SJCRH30 (cell line): ENCODE measurements at regions not wholly inside any gene's neighbourhood (a gene's known extent, or its start where the extent isn't known, plus 50 kb on each side); places are given as distances from the start of the nearest gene placed in this dataset.

Source experiments
- DNase-seq, 2 experiments: peaks; one replicate each; pipeline ENCODE4 v3.0.0-alpha.2; 2015 to 2020
- H3K27ac ChIP-seq: fragments of 250-450 bp; sonication (Bioruptor Pico); 2 replicates; pipeline ENCODE4 v1.5.1; 2020; ENCODE audit warnings: mild to moderate bottlenecking, moderate library complexity
- H3K27me3 ChIP-seq: fragments of 250-450 bp; sonication (Bioruptor Pico); 2 replicates; pipeline ENCODE4 v1.5.1; 2020; ENCODE audit warnings: mild to moderate bottlenecking, moderate library complexity
- H3K36me3 ChIP-seq: fragments of 250-450 bp; sonication (Bioruptor Pico); 2 replicates; pipeline ENCODE4 v1.5.1; 2020; ENCODE audit warnings: mild to moderate bottlenecking, moderate library complexity
- H3K4me1 ChIP-seq: fragments of 250-450 bp; sonication (Bioruptor Pico); 2 replicates; pipeline ENCODE4 v1.5.1; 2020; ENCODE audit warnings: mild to moderate bottlenecking, moderate library complexity
- H3K4me3 ChIP-seq: fragments of 250-450 bp; sonication (Bioruptor Pico); 2 replicates; pipeline ENCODE4 v1.5.1; 2020; ENCODE audit warnings: mild to moderate bottlenecking, moderate library complexity
- H3K9me3 ChIP-seq: fragments of 250-450 bp; sonication (Bioruptor Pico); replicated peaks from 2 replicates; pipeline ENCODE4 v1.5.1; 2020; ENCODE audit warnings: mild to moderate bottlenecking, moderate library complexity

- no peaks in the 10 kb centered on the region for H3K27me3 ChIP-seq
- no peak overlapping the region for H3K27ac ChIP-seq
- H3K4me1 ChIP-seq, result no peaks in the 10 kb centered on the region
- H3K36me3 ChIP-seq, result no peaks in the 10 kb centered on the region
- DNase-seq, result no peak
- H3K9me3 ChIP-seq, result no peaks in the 10 kb centered on the region
- no peak overlapping the region for H3K4me3 ChIP-seq
Observed at GRCh38 chr2:128984855-128985254, 666.2 kb upstream of the HS6ST1 start.

- Histone ChIP-seq H3K4me3 (no peak overlapping the region), H3K27ac (no peak overlapping the region), H3K27me3 (no peaks in the 10 kb centered on the region), H3K36me3 (no peaks in the 10 kb centered on the region), H3K4me1 (no peaks in the 10 kb centered on the region), H3K9me3 (no peaks in the 10 kb centered on the region)
- no peak for DNase-seq
Observed at GRCh38 chr2:128986026-128986715, 667.5 kb upstream of the HS6ST1 start.

GRCh38 chr2:128986867-128987268, 668.2 kb upstream of the HS6ST1 start:
- Histone ChIP-seq H3K4me1 (no peaks in the 10 kb centered on the region), H3K27me3 (no peaks in the 10 kb centered on the region), H3K4me3 (no peak overlapping the region), H3K27ac (no peak overlapping the region), H3K9me3 (no peaks in the 10 kb centered on the region), H3K36me3 (no peaks in the 10 kb centered on the region)
- no peak for DNase-seq

- Histone ChIP-seq H3K27me3 (no peaks in the 10 kb centered on the region), H3K27ac (no peak overlapping the region), H3K4me3 (no peak overlapping the region), H3K36me3 (no peaks in the 10 kb centered on the region), H3K9me3 (no peaks in the 10 kb centered on the region), H3K4me1 (no peaks in the 10 kb centered on the region)
- no peak for DNase-seq
Observed at GRCh38 chr2:128988326-128988725, 669.7 kb upstream of the HS6ST1 start.

GRCh38 chr2:128988967-128989366, 670.3 kb upstream of the HS6ST1 start:
- DNase-seq, result no peak
- Histone ChIP-seq H3K9me3 (no peaks in the 10 kb centered on the region), H3K4me3 (no peak overlapping the region), H3K27me3 (no peaks in the 10 kb centered on the region), H3K36me3 (no peaks in the 10 kb centered on the region), H3K4me1 (no peaks in the 10 kb centered on the region), H3K27ac (no peak overlapping the region)

- Histone ChIP-seq H3K9me3 (no peaks in the 10 kb centered on the region), H3K4me3 (no peak overlapping the region), H3K27ac (no peak overlapping the region), H3K27me3 (no peaks in the 10 kb centered on the region), H3K36me3 (no peaks in the 10 kb centered on the region), H3K4me1 (no peaks in the 10 kb centered on the region)
- DNase-seq, result no peak
Observed at GRCh38 chr2:128995086-128995485, 676.4 kb upstream of the HS6ST1 start.

GRCh38 chr2:128996078-128996477, 677.4 kb upstream of the HS6ST1 start:
- DNase-seq, result no peak
- Histone ChIP-seq H3K36me3 (no peaks in the 10 kb centered on the region), H3K4me1 (no peaks in the 10 kb centered on the region), H3K9me3 (no peaks in the 10 kb centered on the region), H3K4me3 (no peak overlapping the region), H3K27me3 (no peaks in the 10 kb centered on the region), H3K27ac (no peak overlapping the region)

DNA sequence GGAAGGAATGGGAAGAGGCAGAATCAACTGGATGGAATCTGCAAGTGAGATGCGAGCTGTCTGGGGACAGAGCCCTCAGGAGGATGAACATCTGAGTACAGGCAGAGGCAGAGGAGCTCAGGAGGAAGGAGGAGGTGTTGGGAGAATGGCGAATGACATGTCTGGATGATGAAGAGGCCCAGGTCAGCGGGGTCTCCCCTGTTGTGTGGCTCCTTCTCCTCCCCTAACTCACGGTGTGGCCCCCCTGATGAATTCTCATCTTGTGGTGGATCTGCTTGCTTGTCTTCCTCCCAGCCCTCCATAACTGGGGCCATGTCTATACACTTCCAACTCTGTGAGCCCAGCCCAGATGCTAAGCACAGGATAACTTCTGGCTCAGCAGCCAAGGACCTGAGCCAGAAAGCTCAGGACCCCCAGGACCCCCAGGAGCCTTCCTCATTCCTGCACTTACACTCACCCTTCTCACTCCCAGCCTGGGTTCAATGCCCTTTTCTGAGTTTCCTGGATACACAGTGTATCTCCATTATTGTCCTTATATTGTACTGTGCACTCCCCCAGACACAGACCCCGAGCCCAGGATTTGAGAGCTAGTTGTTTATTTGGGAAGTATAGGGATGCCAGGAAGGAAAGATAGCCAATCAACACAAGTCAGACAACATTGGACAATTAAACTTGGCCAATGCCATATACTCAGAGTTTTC, 678.6 kb upstream of the HS6ST1 start:
- DNase-seq, result no peak
- H3K4me1 ChIP-seq, result no peaks in the 10 kb centered on the region
- no peak overlapping the region for H3K27ac ChIP-seq
- no peaks in the 10 kb centered on the region for H3K27me3 ChIP-seq
- H3K4me3 ChIP-seq, result no peak overlapping the region
- H3K9me3 ChIP-seq, result no peaks in the 10 kb centered on the region
- H3K36me3 ChIP-seq, result no peaks in the 10 kb centered on the region

GRCh38 chr2:129001926-129002325, 683.3 kb upstream of the HS6ST1 start:
- H3K27ac ChIP-seq, result no peak overlapping the region
- no peaks in the 10 kb centered on the region for H3K27me3 ChIP-seq
- no peak for DNase-seq
- H3K36me3 ChIP-seq, result no peaks in the 10 kb centered on the region
- no peak overlapping the region for H3K4me3 ChIP-seq
- no peaks in the 10 kb centered on the region for H3K9me3 ChIP-seq
- H3K4me1 ChIP-seq, result no peaks in the 10 kb centered on the region

GRCh38 chr2:129002751-129003150, 684.1 kb upstream of the HS6ST1 start:
- Histone ChIP-seq H3K27me3 (no peaks in the 10 kb centered on the region), H3K9me3 (no peaks in the 10 kb centered on the region), H3K36me3 (no peaks in the 10 kb centered on the region), H3K4me1 (no peaks in the 10 kb centered on the region), H3K4me3 (no peak overlapping the region), H3K27ac (no peak overlapping the region)
- no peak for DNase-seq

DNA sequence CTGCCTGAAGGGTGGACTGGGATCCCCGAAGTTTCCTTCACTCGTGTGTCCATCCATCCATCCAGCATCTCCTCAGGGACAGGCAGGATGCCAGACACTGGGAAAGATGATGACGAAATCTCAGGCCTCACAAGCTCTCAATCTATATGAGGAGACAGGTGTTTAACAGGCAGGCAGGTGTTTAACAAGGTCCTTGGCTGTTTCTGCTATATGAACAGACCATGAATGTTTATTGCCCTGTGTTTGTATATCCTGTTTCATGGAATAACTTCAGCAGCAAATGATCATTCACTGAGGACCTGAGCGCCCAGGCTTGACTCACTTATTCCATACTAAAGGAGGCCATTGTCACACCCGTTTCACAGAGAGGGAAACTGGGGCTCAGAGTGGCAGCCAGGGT, 685.8 kb upstream of the HS6ST1 start:
- no peaks in the 10 kb centered on the region for H3K4me1 ChIP-seq
- no peak for DNase-seq
- H3K27ac ChIP-seq, result no peak overlapping the region
- H3K36me3 ChIP-seq, result no peaks in the 10 kb centered on the region
- H3K27me3 ChIP-seq, result no peaks in the 10 kb centered on the region
- H3K9me3 ChIP-seq, result no peaks in the 10 kb centered on the region
- no peak overlapping the region for H3K4me3 ChIP-seq

GRCh38 chr2:129004940-129005490, 686.3 kb upstream of the HS6ST1 start:
- Histone ChIP-seq H3K36me3 (no peaks in the 10 kb centered on the region), H3K4me3 (no peak overlapping the region), H3K27me3 (no peaks in the 10 kb centered on the region), H3K9me3 (no peaks in the 10 kb centered on the region), H3K4me1 (no peaks in the 10 kb centered on the region), H3K27ac (no peak overlapping the region)
- DNase-seq, result no peak

DNA sequence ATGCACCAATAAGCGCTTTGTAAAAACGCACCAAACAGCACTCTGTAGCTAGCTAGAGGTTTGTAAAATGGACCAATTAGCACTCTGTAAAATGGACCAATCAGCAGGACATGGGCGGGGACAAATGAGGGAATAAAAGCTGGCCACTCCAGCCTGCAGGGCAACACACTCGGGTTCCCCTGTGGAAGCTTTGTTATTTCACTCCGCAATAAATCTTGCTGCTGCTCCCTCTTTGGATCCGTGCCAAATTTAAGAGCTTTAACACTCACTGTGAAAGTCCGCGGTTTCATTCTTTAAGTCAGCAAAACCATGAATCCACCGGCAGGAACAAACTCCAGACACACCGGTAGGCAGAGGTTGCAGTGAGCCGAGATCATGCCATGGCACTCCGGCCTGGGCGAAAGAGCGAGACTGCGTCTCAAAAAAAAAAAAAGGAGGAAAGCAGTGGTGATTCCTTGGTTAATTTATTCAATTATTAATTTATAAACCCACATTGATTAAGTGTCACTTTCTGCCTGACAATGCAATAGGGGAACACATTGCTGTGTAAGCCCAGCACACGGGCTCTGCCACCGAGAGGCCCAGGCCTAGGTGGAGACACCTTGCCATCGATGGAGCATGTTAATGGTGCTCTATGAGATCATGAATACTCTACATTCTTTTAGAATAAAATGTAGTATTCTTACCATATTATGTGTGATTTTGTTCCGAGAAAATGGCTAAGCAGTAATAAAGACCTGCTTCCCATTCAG, 687.6 kb upstream of the HS6ST1 start:
- no peaks in the 10 kb centered on the region for H3K4me1 ChIP-seq
- no peaks in the 10 kb centered on the region for H3K9me3 ChIP-seq
- H3K36me3 ChIP-seq, result no peaks in the 10 kb centered on the region
- no peak overlapping the region for H3K4me3 ChIP-seq
- no peak overlapping the region for H3K27ac ChIP-seq
- no peaks in the 10 kb centered on the region for H3K27me3 ChIP-seq
- DNase-seq, result peak in 1 of 2 experiments; percentile 4

DNA sequence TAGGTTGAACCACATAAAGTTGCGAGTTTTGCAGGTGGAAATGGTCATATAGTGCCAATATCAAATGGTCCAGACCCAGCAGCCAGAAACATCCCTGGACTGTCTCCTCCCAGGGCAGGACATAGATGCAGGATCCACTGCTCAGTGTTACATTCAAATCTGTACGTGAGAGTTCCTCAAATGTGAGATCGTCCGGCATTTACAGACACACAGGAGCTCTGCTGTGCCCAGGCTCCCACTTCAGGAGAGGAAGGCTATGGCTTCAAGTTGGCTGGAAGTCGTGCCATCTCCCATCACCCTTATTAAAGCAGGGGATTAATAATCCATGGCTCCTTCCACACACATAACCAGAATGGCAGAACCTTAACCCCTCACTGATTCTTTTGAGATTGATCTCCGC, 688.2 kb upstream of the HS6ST1 start:
- H3K4me1 ChIP-seq, result no peaks in the 10 kb centered on the region
- no peaks in the 10 kb centered on the region for H3K9me3 ChIP-seq
- H3K36me3 ChIP-seq, result no peaks in the 10 kb centered on the region
- no peak for DNase-seq
- H3K4me3 ChIP-seq, result no peak overlapping the region
- no peak overlapping the region for H3K27ac ChIP-seq
- H3K27me3 ChIP-seq, result no peaks in the 10 kb centered on the region
